Smooth muscle cell (in vitro differentiated cells): ENCODE measurements at regions not wholly inside any gene's neighbourhood (a gene's known extent, or its start where the extent isn't known, plus 50 kb on each side); places are given as distances from the start of the nearest gene placed in this dataset.

Source experiments
- DNase-seq: peaks from one replicate; lab custom pipeline; 2025; ENCODE audit not compliant: unreplicated experiment; lab: John Stamatoyannopoulos, UW
- H2AFZ ChIP-seq: fragments of 200-600 bp; sonication (generic); 2 replicates; pipeline ENCODE4 v1.6.0; 2016; ENCODE audit warnings: antibody characterized with exemption, low read depth, mild to moderate bottlenecking
- H3F3A ChIP-seq: fragments of 200-600 bp; sonication (generic); 2 replicates; pipeline ENCODE4 v1.6.0; 2017; ENCODE audit warnings: antibody characterized with exemption, low read depth
- H3K27ac ChIP-seq: fragments of 200-600 bp; sonication (generic); 2 replicates; pipeline ENCODE4 v1.5.1; 2016; ENCODE audit warnings: low read depth, mild to moderate bottlenecking
- H3K27me3 ChIP-seq: fragments of 200-600 bp; sonication (generic); 2 replicates; pipeline ENCODE4 v1.6.1; 2016; ENCODE audit warnings: low read depth, mild to moderate bottlenecking
- H3K36me3 ChIP-seq: fragments of 200-600 bp; sonication (generic); 2 replicates; pipeline ENCODE4 v1.5.1; 2016; ENCODE audit warnings: low read depth
- H3K4me1 ChIP-seq: fragments of 200-600 bp; sonication (generic); 2 replicates; pipeline ENCODE4 v1.5.1; 2016; ENCODE audit warnings: low read depth
- H3K4me2 ChIP-seq: fragments of 200-600 bp; sonication (generic); 2 replicates; pipeline ENCODE4 v1.6.0; 2016; ENCODE audit warnings: mild to moderate bottlenecking
- H3K4me3 ChIP-seq: fragments of 200-600 bp; sonication (generic); 2 replicates; pipeline ENCODE4 v1.5.1; 2016; ENCODE audit warnings: mild to moderate bottlenecking
- H3K79me2 ChIP-seq: fragments of 200-600 bp; sonication (generic); 2 replicates; pipeline ENCODE4 v1.6.0; 2016; ENCODE audit warnings: low read depth, mild to moderate bottlenecking
- H3K9ac ChIP-seq: fragments of 200-600 bp; sonication (generic); 2 replicates; pipeline ENCODE4 v1.6.0; 2016; ENCODE audit warnings: low read depth
- H3K9me3 ChIP-seq: fragments of 200-600 bp; sonication (generic); replicated peaks from 2 replicates; pipeline ENCODE4 v1.5.1; 2016; ENCODE audit warnings: low read depth
- H4K20me1 ChIP-seq: fragments of 200-600 bp; sonication (generic); 2 replicates; pipeline ENCODE4 v1.6.0; 2016; ENCODE audit warnings: low read depth
- CTCF ChIP-seq: fragments of 200-600 bp; sonication (generic); IDR thresholded peaks from 2 replicates; pipeline ENCODE4 v1.5.1; 2017; ENCODE audit warnings: borderline replicate concordance, mild to moderate bottlenecking, antibody characterized with exemption; ENCODE audit not compliant: insufficient read depth, poor library complexity, severe bottlenecking
- WGBS: methylation state at CpG from one replicate; pipeline ENCODE4 v1.1.7; 2016; ENCODE audit warnings: low lambda C conversion rate; 5-methylcytosine and 5-hydroxymethylcytosine counted together

GRCh38 chr2:60100034-60100433, 453.4 kb downstream of the BCL11A start:
- Histone ChIP-seq H3K4me1 (no peaks in the 10 kb centered on the region), H4K20me1 (no peaks in the 10 kb centered on the region), H3K4me3 (no peak overlapping the region), H3K4me2 (no peak overlapping the region), H3K27me3 (no peaks in the 10 kb centered on the region), H3K36me3 (no peaks in the 10 kb centered on the region), H3F3A (no peaks in the 10 kb centered on the region), H3K9ac (no peak overlapping the region), H3K9me3 (no peaks in the 10 kb centered on the region), H2AFZ (no peak overlapping the region), H3K27ac (no peak overlapping the region), H3K79me2 (no peaks in the 10 kb centered on the region)
- DNase-seq: no peak
- no peak for TF ChIP-seq CTCF
- WGBS: 92% methylated on average over 11 of the region's 11 CpGs

GRCh38 chr2:60098996-60099395, 454.5 kb downstream of the BCL11A start:
- no peaks in the 10 kb centered on the region for H3K36me3 ChIP-seq
- no peak overlapping the region for H3K9ac ChIP-seq
- H3K27ac ChIP-seq: no peak overlapping the region
- no peaks in the 10 kb centered on the region for H3K79me2 ChIP-seq
- H3K27me3 ChIP-seq: no peaks in the 10 kb centered on the region
- no peak overlapping the region for H2AFZ ChIP-seq
- no peak overlapping the region for H3K4me3 ChIP-seq
- WGBS: 93% methylated on average over 3 of the region's 3 CpGs
- no peaks in the 10 kb centered on the region for H4K20me1 ChIP-seq
- H3K4me1 ChIP-seq: no peaks in the 10 kb centered on the region
- TF ChIP-seq CTCF: no peak
- no peaks in the 10 kb centered on the region for H3K9me3 ChIP-seq
- no peaks in the 10 kb centered on the region for H3F3A ChIP-seq
- no peak for DNase-seq
- H3K4me2 ChIP-seq: no peak overlapping the region

- Histone ChIP-seq H3K79me2 (no peaks in the 10 kb centered on the region), H4K20me1 (no peaks in the 10 kb centered on the region)
These were observed 456.2 kb downstream of the BCL11A start for GRCh38 chr2:60097298-60097697.

More at GRCh38 chr2:60097298-60097697, 456.2 kb downstream of the BCL11A start:
- DNase-seq: no peak
- Histone ChIP-seq H3K4me2 (no peak overlapping the region), H3K4me3 (no peak overlapping the region), H3K9ac (no peak overlapping the region), H3K27me3 (no peaks in the 10 kb centered on the region), H3K36me3 (no peaks in the 10 kb centered on the region), H3K4me1 (no peaks in the 10 kb centered on the region), H2AFZ (no peak overlapping the region), H3K9me3 (no peaks in the 10 kb centered on the region), H3K27ac (no peak overlapping the region), H3F3A (no peaks in the 10 kb centered on the region)
- TF ChIP-seq CTCF: no peak
- WGBS: 95% methylated on average over 11 of the region's 11 CpGs
